Testis (tissue), 2 donors: ENCODE measurements at regions not wholly inside any gene's neighbourhood (a gene's known extent, or its start where the extent isn't known, plus 50 kb on each side); places are given as distances from the start of the nearest gene placed in this dataset.

Source experiments
- CTCF ChIP-seq, 3 experiments: fragments of 450-650 bp in 2 of 3; fragments of 200-600 bp in 1 of 3; sonication (generic) in 1 of 3; IDR thresholded peaks; one replicate each; pipeline ENCODE4 v1.5.1; 2016 to 2019; ENCODE audit warnings: antibody characterized with exemption in 3 of 3, mild to moderate bottlenecking in 2 of 3, moderate library complexity in 1 of 3
- POLR2A ChIP-seq: fragments of 450-650 bp; IDR thresholded peaks from one replicate; pipeline ENCODE4 v1.6.1; 2017; ENCODE audit warnings: antibody characterized with exemption, mild to moderate bottlenecking, moderate library complexity

- TF ChIP-seq CTCF (IDR thresholded peaks at IDR 0.05) (no peak), POLR2A (no peak)
These were observed 943.8 kb downstream of the NR2F1-AS1 start for GRCh38 chr5:92637247-92637646.
